HG03039 (cell line): ENCODE measurements at regions not wholly inside any gene's neighbourhood (a gene's known extent, or its start where the extent isn't known, plus 50 kb on each side); places are given as distances from the start of the nearest gene placed in this dataset.

Source experiments
- ATAC-seq: cut with Tn5 transposase; IDR thresholded peaks from one replicate; pipeline ENCODE4 v1.9.1; 2021; ENCODE audit warnings: mild to moderate bottlenecking, moderate library complexity; ENCODE audit not compliant: unreplicated experiment

DNA sequence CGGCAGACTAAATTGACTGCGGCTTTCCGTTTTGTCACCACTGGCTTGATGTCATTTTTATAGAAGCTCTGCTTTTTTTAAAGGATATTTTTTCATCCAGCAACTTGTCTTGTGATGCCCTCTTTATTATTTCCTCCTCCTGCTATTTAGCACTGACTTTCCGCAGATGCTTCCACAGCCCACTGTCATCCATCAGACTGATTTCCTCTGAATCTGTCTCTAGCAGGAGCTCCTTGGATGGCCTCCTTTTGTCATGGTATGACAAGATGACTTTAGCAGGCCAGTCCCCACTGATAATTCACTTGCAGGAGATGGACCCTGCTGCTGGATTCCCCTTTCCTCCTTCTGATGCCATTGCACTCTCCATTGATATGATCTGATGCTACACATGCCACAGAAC is 454.6 kb downstream of the TSN start:
- no peak for ATAC-seq

DNA sequence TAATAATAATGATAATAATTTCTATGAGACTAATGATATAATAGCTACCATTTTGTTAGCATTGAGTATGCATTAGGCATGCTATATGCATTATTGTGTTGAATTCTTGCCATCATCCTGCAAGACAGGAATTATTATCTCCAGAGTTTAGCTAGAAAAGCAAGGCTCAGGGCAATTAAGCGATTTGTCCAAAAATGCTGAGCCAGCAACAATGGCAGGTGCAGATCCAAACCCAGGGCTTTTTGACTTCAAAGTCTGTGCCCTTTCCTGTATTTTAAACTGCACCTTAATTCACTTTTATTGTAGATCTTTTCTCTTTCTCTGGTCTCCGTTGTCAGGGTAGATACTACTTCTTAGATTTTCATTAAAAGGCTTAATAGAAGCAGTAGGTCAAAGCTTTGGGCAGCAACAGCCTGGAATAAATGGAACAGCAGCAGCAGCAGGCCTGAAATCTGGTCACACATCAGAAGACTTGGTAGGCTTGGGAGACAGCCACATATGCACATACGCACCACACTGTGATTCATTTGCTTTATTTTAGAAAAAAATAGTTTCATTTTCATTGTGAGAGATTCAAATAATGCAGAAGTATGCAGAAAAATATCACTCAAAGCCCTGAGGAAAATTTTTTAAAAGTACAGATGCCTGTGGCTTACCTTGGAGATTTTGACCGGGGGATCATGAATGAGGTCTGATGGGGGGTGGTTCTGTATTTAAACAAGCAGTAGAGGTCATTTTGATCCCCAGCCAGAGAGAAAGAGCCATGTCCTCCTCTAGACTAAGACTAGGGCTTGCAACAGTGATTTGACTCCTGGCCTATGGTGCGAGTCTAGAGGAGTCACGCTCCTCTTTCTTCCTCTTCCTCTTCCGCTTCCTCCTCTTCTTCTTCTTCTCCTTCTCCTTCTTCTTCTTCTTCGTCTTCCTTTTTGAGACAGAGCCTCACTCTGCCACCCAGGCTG is 455.7 kb downstream of the TSN start:
- no peak for ATAC-seq

DNA sequence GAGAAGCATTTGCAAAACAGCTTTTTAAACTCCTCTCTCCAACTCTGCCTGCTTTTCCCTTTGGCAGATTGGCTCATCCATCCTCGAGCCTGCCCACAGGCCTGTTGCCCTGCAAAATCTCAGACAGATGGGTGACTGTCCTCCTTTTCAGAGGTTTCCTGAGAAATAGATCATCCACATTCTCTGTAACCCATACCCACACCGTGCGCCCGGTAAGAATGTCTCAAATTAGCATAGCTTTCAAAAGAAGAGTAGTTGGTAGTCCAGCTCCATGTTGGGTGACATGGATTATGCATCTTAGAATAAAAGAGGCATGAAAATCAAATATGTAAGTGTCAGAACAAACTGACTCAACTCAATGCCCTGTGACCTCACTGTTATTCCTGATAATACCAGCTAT is 457.9 kb downstream of the TSN start:
- no peak for ATAC-seq

DNA sequence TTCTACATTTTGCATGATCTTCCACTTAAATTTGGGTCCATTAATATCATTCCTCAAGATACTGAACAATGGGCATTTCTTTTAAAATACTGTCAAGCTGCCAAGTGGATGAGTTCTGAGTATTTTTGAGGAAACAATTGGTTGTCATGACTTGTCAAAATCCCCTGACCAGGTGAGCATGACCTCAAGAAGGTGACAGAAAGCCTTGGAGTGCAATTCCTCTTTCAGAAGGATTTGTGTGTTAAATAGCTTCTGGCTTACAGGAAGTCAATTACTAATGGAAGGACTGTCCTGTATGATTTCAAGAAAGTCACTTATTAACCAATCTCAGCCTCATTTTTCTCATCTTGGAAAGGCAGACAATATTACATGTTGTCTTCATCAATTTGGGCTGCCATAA is 460.6 kb downstream of the TSN start:
- ATAC-seq = no peak

DNA sequence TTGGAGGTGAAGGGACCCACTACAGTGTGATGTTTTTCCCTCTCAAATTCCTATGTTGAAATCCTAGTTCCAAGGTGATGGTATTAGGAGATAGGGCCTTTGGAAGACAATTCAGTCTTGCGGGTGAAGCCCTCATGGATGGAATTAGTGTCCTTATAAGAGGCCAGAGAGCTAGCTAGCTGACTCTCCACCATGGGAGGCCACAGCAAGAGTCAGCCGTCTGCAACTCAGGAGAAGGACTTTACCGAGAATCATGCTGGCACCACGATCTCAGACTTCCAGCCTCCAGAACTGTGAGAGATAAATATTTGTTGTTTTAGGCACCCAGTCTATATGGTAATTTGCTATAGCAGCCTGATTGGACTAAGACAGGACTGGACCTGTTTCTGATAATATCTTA is 461.4 kb downstream of the TSN start:
- ATAC-seq = no peak

DNA sequence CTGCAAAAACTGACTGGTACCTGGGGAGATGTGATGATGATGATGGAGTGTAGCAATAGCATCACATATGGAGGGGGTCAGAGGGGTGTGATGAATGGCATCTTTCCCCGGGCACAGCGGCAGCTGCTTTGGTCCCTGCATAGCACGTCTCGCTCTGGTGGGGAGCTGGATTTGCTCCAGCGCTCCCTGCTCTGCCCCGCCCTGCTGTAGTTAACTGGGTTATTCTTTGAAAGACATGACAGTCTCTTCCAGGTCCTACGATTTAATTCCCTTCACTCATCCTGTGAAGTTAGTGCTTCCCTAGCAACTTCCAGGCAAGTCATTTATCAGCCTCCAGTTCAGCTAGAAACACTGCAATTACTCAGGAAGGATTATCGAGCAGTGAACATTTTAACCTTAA is 463.1 kb downstream of the TSN start:
- ATAC-seq = no peak

DNA sequence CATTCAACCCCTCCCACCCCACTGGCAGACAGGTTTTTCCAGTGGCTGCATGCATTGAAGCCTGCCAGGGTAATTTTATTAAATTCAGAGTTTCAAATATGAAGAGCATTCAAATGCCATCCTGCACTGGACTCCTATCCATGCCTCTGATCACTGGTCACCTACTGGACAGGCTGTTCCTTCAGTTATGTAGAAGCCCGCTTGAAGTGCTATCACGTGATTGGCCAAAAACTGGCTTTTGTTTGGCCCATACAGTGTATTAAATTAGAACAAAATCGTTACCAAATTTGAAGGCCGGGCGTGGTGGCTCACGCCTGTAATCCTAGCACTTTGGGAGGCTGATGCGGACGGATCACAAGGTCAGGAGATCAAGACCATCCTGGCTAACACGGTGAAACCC is 464.1 kb downstream of the TSN start:
- no peak for ATAC-seq

DNA sequence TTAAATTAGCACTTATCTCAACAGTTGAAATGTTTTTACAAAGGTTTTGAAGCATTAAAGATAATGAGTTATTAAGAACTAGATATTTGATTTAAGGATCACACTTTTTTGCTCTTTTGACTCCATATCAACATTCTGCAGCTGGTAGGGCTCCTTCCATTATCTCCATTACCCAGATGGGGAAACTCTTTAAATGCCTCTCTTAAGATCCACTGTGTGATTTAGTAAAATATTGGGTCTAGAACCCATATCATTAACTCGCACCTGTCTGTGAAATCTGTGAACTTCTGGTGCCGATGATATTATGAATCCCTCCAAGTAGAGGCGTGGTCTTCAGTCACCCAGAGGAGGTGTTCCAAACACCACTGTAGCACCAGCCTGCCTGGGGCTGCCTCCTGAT is 466.2 kb downstream of the TSN start:
- no peak for ATAC-seq

DNA sequence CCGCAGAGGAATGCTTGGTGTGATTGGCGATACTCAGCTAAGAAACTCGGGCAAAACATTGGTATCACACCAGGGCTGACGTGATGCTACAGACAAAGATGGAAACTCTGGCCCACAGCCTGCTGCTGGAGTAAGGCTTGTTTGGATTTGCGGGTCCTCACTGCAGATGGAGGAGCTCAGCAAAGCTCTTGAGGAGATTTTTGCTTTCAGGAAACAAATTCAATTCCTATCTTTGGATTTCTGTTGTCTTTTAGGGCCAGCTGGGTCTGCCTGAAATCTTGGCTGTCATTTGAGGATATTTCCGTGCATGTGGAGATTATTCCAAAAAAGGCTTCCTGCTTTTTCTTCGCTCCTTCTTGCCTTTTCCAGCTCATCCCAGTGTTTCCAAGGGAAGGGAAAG is 475.8 kb downstream of the TSN start:
- ATAC-seq = no peak

DNA sequence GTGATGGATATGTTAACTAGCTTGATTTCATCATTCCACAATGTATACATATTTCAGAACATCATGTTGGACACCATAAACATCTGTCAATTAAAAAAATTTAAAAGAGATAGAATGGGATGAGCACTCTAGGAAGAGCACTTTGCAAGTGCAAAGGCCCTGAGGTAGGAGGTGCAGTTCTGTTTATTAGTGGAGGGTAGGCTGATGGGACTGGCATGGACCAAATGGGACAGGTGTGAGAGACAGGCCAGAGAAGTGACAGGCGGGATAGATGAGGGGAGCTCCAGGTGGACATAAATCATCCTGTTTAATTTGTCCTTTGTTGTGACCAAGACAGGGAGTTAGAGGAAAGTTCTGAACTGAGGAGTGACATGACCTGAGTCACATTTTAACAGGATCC is 477.9 kb downstream of the TSN start:
- no peak for ATAC-seq

DNA sequence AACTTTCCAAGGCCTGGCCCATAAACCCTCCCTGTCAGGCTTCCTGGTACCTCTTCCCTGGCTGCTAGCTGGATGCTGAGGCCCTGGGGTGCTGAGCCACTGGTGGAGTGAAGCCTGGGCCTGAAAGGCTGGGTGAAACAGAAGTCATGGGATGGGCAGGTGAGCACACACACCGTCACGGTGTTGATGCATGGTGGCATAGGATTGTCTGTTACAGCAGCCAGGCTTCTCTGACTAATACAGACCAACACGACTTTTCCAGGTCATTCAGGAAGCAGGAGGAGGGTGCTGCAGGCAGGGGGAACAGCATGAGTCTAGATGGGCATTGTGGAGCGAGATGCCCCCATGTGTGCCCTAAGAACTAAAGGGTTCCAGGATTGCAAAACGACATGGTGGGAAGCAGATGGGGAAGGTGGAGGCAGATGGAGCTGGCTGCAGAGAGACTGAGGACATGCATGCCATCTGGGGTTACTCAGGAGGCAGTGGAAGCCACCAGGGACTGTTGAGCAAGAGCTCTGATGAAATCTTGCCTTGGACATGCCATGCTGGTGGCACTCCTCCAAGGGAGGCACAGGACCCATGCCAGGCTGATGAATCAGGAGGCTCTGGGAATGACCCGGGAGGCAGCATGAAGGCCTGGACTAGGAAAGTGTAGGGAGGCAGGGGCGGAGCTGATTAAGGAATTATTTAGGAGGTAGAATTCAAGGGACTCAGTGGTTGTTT is 480.9 kb downstream of the TSN start:
- no peak for ATAC-seq

DNA sequence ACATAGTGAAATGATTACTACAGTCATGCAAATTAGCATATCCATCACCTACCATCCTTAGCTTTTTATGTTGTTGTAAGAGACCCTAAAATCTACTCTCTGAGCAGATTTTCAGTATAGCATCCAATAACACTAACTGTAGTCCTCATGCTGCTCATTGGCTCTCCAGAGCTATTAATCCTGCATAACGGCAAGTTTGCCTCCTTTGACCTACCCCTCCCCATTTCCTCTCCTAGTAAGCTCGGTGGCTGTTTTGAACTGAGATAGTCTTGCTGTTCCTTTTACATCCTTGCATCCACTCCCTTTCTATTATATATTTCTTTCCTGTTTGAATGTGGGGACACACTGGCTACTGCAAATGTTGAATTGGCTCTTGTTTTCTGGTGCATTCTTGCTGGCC is 481.5 kb downstream of the TSN start:
- ATAC-seq = no peak

DNA sequence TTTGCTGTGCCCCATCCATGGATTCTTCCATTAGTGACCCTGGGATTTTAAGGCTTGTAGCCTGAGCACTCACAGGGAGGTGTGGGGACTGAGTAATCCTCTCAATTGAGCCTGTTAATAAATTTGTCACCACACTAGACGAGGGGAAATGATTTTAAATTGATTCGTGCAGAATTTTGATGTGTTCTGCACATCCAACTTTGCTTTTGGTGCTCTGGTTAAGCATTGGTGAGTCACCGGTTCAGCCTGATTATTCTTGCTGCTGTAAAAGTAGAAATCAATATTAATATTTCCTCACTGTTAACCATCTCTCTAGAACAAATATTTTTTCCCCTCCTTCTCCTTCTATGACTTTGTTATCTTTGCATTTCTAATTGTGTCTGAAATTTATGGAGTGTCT is 482.0 kb downstream of the TSN start:
- no peak for ATAC-seq

DNA sequence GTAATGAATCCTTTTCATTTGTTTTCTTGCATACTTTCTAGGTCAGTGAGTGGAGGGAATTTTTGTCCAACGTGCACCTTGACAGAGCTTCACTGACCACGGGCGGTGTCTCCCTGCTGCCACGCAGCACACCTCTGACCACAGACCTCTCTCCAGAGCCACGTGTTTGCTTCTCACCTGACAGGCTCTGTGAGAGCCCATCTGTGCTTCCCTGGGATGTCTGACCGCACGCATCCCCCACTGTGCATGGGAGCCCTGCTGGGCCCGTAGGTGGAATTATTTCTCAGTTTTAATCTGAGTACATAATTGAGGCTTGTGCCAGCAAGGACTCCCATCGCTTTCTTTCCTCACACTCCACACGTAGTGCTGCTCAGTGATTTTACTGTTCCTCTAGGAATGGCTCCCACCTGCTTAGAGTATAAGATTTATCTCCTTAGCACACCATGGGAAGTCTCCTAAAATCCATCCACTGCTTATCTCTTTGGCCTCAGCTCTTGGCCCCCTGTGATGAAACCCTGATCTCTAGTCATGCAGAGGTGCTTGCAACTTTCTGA is 482.6 kb downstream of the TSN start:
- no peak for ATAC-seq

DNA sequence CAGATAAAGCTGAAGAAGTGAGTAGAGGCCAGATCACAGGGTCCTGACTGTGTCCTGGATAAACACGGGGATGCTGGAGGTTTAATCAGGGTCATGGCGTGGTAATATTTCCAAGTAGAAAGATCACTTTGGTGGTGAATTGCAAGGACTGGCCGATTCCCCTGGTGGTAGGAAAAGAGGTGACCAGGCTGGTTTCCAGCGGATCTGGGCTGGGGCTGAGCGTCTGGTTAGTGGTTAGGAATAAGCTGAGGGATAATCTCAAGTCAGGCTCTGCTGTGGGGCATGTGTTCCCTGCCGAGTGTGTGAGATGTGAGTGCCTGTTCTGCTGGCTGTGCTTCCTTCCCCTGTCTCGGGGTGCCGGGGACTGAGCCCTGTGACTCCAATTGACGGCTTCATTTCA is 484.0 kb downstream of the TSN start:
- no peak for ATAC-seq

DNA sequence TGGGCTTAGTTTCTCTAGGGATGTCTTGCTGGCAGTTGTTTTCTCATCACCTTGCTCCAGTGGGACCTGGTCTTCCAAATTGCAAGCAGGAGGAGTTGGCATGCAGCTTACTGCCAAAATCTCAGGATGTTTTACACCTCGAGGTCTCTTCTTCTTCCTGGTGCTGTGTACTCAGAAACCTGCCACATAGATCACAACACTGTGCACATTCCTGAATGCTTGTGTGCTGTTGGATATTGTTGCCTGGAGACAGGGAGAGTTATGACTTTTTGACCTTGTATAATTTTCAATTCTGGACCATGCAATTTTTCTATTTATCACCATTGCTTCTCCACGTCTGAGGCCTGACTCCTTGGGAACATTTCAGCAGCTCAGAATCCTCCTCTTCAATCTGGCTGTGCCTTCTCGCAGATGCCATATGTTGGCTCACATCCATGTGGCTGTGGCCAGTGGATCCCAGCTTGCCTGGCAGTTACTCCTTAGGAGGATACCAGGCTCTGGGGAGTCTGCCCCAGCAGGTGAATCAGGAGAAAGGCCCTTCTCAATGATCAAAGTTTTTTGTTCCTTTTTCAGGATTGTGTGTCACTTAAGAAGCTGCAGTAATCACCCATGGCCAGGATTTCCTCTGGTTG is 489.3 kb downstream of the TSN start:
- ATAC-seq = no peak

DNA sequence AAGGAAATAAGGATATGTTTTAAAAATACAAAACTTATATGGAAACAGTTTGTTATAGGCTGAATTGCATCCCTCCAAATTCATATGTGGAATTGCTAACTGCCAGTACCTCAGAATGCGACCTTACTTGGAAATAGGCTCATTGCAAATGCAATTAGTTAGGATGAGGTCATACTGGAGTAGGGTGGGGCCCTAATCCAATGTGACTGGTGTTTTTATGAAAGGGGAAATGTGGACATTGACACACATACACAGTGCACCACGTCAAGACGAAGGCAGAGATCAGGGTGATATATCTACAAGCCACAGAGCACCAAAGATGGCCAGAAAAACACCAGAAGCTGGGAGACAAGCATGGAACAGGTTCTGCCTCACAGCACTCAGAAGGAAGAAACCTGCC is 494.2 kb downstream of the TSN start:
- ATAC-seq = no peak

DNA sequence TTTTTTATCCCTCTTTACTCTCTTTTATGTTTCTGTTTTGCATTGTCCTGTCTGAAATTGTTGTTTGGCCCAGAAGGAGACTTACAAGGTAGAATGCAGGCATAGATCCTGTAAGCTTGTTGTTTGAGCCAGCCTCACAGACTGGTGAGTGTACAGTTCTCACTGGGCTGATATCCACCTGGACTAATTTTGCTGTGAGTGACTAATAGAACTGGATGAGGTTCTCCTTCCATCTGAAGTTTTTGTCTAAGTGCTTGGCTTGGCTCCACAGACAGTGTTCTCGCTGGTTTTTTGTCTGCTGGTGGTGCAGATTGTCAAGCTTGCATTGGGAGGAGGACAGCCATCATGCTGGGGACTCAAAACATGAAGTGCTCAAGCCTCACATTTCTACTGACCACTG is 495.7 kb downstream of the TSN start:
- ATAC-seq = no peak

DNA sequence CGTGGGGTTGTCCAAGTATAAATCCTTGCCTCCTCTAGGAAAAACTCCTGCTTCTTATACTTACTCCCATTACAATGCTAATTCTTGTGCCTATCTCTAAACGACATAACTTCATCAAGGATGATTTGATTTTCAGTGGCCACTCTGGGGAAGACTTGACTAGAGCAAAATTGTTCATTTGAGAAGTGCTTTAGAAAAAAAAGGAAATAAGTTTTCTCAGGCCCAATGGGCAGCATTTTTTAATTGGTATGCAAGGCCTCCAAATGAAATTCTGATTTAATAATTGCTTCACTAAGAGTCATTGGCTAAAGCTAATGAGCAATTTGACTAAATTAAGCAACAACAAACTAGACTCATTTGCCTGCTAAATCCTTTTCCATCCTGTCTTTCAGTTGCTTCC is 496.1 kb downstream of the TSN start:
- no peak for ATAC-seq

DNA sequence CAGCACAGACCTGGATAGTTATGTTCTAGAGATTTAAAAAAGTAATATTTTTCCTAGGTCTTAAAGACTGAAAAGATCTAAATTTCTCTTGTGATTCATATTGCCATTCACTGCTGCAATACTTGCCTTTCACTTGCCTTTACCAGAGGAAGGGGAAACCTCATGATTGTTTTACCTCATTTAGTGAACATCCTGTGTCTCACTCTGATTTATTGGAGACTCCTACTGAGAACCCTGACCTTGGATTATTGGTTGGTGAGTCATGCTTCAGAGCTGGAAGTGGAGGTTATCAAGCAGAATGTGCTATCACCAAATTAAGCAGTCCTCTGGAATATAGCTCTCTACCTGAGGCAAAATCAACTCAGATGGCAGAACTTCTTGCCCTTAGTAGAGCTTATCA is 500.5 kb downstream of the TSN start:
- no peak for ATAC-seq

DNA sequence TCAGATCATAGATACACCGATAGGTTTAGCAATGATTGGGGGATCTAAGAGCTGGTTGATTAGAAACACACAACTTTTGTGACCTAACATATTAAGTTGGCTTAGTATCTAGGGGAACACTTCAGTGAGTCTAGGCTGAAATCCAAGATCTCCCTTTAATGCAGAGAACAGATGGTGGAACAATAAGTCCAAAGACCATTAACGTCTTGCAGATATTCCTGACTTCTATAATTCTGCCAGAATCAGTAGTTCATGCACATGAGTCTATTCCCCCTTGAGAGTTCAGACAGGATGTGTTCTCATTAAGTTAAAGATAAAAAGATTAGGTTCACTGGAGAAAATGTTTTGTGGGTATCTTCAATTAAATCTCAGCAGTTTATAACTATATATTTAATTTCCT is 506.5 kb downstream of the TSN start:
- ATAC-seq = no peak

DNA sequence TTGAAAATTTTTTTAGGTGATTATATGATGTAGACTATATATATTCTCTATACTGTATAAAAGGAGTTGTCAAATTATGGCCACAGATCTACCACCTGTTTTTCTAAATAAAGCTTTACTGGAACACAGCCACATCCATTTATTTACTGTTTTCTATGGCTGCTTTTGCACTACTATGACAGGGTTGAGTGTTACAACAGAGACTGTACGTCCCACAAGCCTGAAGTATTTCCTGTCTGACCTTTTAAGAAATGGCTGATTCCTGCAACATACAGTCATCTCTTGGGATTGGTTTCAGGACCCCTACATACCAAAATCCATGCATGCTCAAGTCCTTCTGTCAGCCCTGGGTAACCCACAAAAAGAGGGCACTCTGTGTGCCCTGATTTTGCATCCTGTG is 508.3 kb downstream of the TSN start:
- ATAC-seq = no peak
